HS-5 (cell line): ENCODE measurements at regions not wholly inside any gene's neighbourhood (a gene's known extent, or its start where the extent isn't known, plus 50 kb on each side); places are given as distances from the start of the nearest gene placed in this dataset.

Experiments used
- DNase-seq: peaks from one replicate; pipeline ENCODE4 v3.0.0-alpha.2; 2012; ENCODE audit warnings: low read depth

- no peak for DNase-seq
Measured at GRCh38 chr16:86983621-86984020, 333.6 kb downstream of the C16orf95 start.

- no peak for DNase-seq
Measured at GRCh38 chr16:86984343-86984742, 332.8 kb downstream of the C16orf95 start.

- no peak for DNase-seq
Measured at GRCh38 chr16:86984991-86985647, 332.1 kb downstream of the C16orf95 start.

- no peak for DNase-seq
Measured at GRCh38 chr16:86985648-86986015, 331.6 kb downstream of the C16orf95 start.

- DNase-seq = no peak
Measured at GRCh38 chr16:86986136-86986535, 331.1 kb downstream of the C16orf95 start.

GRCh38 chr16:86986809-86987487 lies 330.2 kb downstream of the C16orf95 start:
- no peak for DNase-seq

- DNase-seq = no peak
Measured at GRCh38 chr16:86987746-86988670, 329.2 kb downstream of the C16orf95 start.

- no peak for DNase-seq
Measured at GRCh38 chr16:86988920-86989696, 328.1 kb downstream of the C16orf95 start.

GRCh38 chr16:86990451-86990850 lies 326.7 kb downstream of the C16orf95 start:
- DNase-seq = no peak

GRCh38 chr16:86991679-86992078 lies 325.5 kb downstream of the C16orf95 start:
- DNase-seq = no peak

- no peak for DNase-seq
Measured at GRCh38 chr16:86992587-86992986, 324.6 kb downstream of the C16orf95 start.

GRCh38 chr16:86993426-86994110 lies 323.6 kb downstream of the C16orf95 start:
- no peak for DNase-seq

GRCh38 chr16:86994215-86994614 lies 323.0 kb downstream of the C16orf95 start:
- no peak for DNase-seq

- peak; percentile 50 for DNase-seq
Measured at GRCh38 chr16:86994651-86995171, 322.5 kb downstream of the C16orf95 start.

GRCh38 chr16:86995456-86995855 lies 321.7 kb downstream of the C16orf95 start:
- DNase-seq = no peak

- no peak for DNase-seq
Measured at GRCh38 chr16:86996081-86996480, 321.1 kb downstream of the C16orf95 start.

GRCh38 chr16:86997058-86997457 lies 320.1 kb downstream of the C16orf95 start:
- DNase-seq = no peak

- DNase-seq = no peak
Measured at GRCh38 chr16:86998196-86999001, 318.8 kb downstream of the C16orf95 start.

- DNase-seq = no peak
Measured at GRCh38 chr16:87000001-87000400, 317.2 kb downstream of the C16orf95 start.

GRCh38 chr16:87002717-87003413 lies 314.3 kb downstream of the C16orf95 start:
- no peak for DNase-seq
